Memory B cell (primary cell): ENCODE measurements at regions not wholly inside any gene's neighbourhood (a gene's known extent, or its start where the extent isn't known, plus 50 kb on each side); places are given as distances from the start of the nearest gene placed in this dataset.

Source experiments
- ATAC-seq: fragments of 150-1000 bp; cut with Tn5 transposase; 2 replicates; pipeline ENCODE4 v1.10.0; 2021; ENCODE audit warnings: low read depth, mild to moderate bottlenecking, moderate library complexity
- DNase-seq, 2 donors: peaks; one replicate each; pipeline ENCODE4 v3.0.0; 2022; ENCODE audit warnings: low spot score in 2 of 2
- H3K27ac Mint-ChIP-seq: one replicate; pipeline ENCODE4 v1.8.0; 2022; ENCODE audit warnings: mild to moderate bottlenecking, moderate library complexity, mixed read lengths
- H3K27me3 Mint-ChIP-seq: one replicate; pipeline ENCODE4 v1.8.0; 2022; ENCODE audit warnings: mixed read lengths
- H3K36me3 Mint-ChIP-seq: one replicate; pipeline ENCODE4 v1.8.0; 2022; ENCODE audit warnings: mild to moderate bottlenecking, mixed read lengths
- H3K4me1 Mint-ChIP-seq: one replicate; pipeline ENCODE4 v1.8.0; 2022; ENCODE audit warnings: mixed read lengths
- H3K4me3 Mint-ChIP-seq: one replicate; pipeline ENCODE4 v1.8.0; 2022; ENCODE audit warnings: mild to moderate bottlenecking, moderate library complexity, mixed read lengths
- H3K9me3 Mint-ChIP-seq: one replicate; pipeline ENCODE4 v1.8.0; 2022; ENCODE audit warnings: mixed read lengths

DNA sequence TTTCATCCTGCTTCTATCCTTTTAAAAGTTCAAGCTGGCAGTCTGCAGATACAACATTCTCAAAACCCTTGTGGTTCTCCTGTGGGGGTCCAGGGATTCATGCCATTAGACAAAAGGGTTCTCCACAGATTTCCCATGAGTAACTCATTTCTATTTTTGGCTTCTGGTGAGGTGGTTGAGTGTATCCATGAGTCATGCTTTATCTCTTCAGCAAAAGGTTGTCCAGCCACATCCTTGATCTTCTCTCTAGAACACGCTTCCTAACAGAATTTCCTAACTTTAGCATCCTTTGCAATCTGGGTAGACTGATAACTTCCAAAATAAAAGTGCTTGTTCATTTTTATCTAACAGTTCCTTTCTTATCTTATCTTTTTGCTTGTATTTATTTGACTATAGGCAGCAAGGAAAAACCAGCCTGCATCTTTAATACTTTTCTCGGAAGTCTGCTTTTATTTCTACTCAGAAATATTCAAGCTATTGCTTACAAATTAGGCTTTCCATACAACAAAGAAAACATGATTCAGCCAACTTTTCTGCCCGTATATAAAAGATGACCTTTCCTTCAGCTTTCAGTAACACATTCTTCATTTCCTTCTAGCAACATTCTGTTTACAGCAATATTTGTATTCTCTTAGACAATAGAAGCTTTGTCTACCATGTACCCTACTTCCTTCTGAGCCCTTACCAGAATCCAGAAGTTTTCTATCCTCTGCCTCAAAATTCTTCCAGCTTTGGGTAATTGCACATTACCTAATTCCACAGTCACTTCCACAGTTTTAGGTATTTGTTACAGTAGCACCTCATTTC, 79.3 kb upstream of the IL6 start:
- peaks cover 19% of the 10 kb centered on the region for H3K9me3 Mint-ChIP-seq
- H3K4me3 Mint-ChIP-seq = no peak overlapping the region
- no peak overlapping the region for H3K27ac Mint-ChIP-seq
- no peak for DNase-seq
- H3K4me1 Mint-ChIP-seq = no peaks in the 10 kb centered on the region
- H3K27me3 Mint-ChIP-seq = no peaks in the 10 kb centered on the region
- peaks cover 27% of the 10 kb centered on the region for H3K36me3 Mint-ChIP-seq
- ATAC-seq = no peak

GRCh38 chr7:22645418-22646181, 81.4 kb upstream of the IL6 start:
- Mint-ChIP-seq H3K36me3 (peaks cover 27% of the 10 kb centered on the region), H3K27me3 (no peaks in the 10 kb centered on the region), H3K4me1 (no peaks in the 10 kb centered on the region), H3K27ac (no peak overlapping the region), H3K9me3 (peaks cover 25% of the 10 kb centered on the region), H3K4me3 (no peak overlapping the region)
- no peak for ATAC-seq
- DNase-seq = no peak

DNA sequence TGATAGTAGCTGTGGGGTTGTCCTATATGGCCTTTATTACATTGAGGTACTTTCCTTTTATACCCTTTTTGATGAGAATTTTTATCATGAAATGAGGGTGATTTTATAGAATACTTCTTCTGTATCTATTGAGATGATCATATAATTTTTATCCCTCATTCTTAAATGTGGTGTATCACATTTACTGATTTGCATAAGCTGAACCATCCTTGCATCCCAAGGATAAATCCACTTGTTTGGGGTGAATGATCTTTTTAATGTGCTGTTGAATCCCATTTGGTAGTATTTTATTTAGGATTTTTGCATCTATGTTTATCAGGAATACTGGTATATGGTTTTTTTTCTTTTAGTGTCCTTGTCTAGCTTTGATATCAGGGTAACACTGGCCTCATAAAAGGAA, 84.5 kb upstream of the IL6 start:
- ATAC-seq (no peak), DNase-seq (no peak)
- Mint-ChIP-seq H3K27me3 (no peaks in the 10 kb centered on the region), H3K27ac (no peak overlapping the region), H3K4me1 (no peaks in the 10 kb centered on the region), H3K4me3 (no peak overlapping the region), H3K36me3 (peaks cover 17% of the 10 kb centered on the region), H3K9me3 (peaks cover 22% of the 10 kb centered on the region)

- Mint-ChIP-seq H3K4me1 (no peaks in the 10 kb centered on the region), H3K4me3 (peak overlapping the region; percentile 64), H3K9me3 (peaks cover 18% of the 10 kb centered on the region), H3K36me3 (peaks cover 14% of the 10 kb centered on the region), H3K27me3 (no peaks in the 10 kb centered on the region), H3K27ac (no peak overlapping the region)
- peak; percentile 90 for ATAC-seq
- no peak for DNase-seq
Observed at GRCh38 chr7:22640269-22640668, 86.7 kb upstream of the IL6 start.

DNA sequence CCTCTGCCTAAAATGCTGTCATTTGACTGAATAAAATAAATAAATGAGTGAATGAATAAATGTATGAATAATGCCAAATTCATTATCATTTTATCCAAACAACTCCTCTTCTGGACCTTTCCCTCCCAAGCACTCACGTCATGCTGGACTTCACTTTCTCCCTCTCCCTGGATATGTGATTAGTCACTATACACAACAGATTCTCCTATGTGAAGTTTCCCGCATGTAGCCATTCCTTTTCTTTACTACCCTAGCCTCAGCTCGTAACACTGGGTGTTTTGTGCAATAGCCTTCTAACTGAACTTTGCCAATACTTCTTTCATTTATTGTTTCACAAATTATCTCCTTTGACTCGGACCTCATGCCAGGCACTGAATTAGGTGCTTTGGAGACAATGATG, 87.6 kb upstream of the IL6 start:
- no peak overlapping the region for H3K27ac Mint-ChIP-seq
- ATAC-seq = no peak

GRCh38 chr7:22635349-22635748, 91.7 kb upstream of the IL6 start:
- Mint-ChIP-seq H3K9me3 (peaks cover 2% of the 10 kb centered on the region), H3K36me3 (peaks cover 2% of the 10 kb centered on the region), H3K4me1 (no peaks in the 10 kb centered on the region), H3K27me3 (no peaks in the 10 kb centered on the region), H3K27ac (no peak overlapping the region), H3K4me3 (no peak overlapping the region)
- DNase-seq = no peak
- ATAC-seq = no peak

More for the DNA sequence above, 87.6 kb upstream of the IL6 start:
- DNase-seq = no peak
- no peak overlapping the region for H3K4me3 Mint-ChIP-seq
- no peaks in the 10 kb centered on the region for H3K27me3 Mint-ChIP-seq
- H3K4me1 Mint-ChIP-seq = no peaks in the 10 kb centered on the region
- peaks cover 12% of the 10 kb centered on the region for H3K36me3 Mint-ChIP-seq
- peaks cover 15% of the 10 kb centered on the region for H3K9me3 Mint-ChIP-seq

GRCh38 chr7:22633954-22634474, 93.0 kb upstream of the IL6 start:
- H3K4me3 Mint-ChIP-seq = no peak overlapping the region
- DNase-seq (no peak), ATAC-seq (no peak)
- H3K36me3 Mint-ChIP-seq = peaks cover under 1% of the 10 kb centered on the region
- H3K27me3 Mint-ChIP-seq = no peaks in the 10 kb centered on the region
- H3K9me3 Mint-ChIP-seq = no peaks in the 10 kb centered on the region
- no peaks in the 10 kb centered on the region for H3K4me1 Mint-ChIP-seq
- no peak overlapping the region for H3K27ac Mint-ChIP-seq

GRCh38 chr7:22633286-22633953, 93.6 kb upstream of the IL6 start:
- Mint-ChIP-seq H3K27me3 (no peaks in the 10 kb centered on the region), H3K4me1 (no peaks in the 10 kb centered on the region), H3K27ac (no peak overlapping the region), H3K4me3 (no peak overlapping the region), H3K9me3 (no peaks in the 10 kb centered on the region), H3K36me3 (peaks cover 1% of the 10 kb centered on the region)
- ATAC-seq = no peak
- DNase-seq = no peak

DNA sequence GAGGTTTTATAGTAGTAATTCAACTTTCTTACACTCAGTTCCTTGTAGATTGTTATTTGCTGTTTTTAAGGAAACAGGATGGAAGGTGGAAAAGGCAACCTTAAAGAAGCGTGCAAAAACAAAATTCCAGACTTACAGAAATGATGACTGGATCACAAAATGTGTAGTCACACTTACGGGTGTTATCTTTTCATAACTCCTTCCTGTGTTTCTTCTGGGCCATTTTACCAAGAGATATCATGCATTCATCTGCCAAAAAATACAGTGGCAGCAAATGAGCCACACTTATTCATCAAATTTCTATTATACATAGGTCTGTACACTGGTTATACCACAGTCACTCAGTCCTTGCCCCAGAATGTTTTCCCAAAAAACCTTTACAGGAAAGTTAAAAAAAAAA, 94.3 kb upstream of the IL6 start:
- ATAC-seq (no peak), DNase-seq (no peak)
- H3K36me3 Mint-ChIP-seq = peaks cover 1% of the 10 kb centered on the region
- no peak overlapping the region for H3K27ac Mint-ChIP-seq
- no peaks in the 10 kb centered on the region for H3K27me3 Mint-ChIP-seq
- H3K4me1 Mint-ChIP-seq = no peaks in the 10 kb centered on the region
- no peaks in the 10 kb centered on the region for H3K9me3 Mint-ChIP-seq
- no peak overlapping the region for H3K4me3 Mint-ChIP-seq

DNA sequence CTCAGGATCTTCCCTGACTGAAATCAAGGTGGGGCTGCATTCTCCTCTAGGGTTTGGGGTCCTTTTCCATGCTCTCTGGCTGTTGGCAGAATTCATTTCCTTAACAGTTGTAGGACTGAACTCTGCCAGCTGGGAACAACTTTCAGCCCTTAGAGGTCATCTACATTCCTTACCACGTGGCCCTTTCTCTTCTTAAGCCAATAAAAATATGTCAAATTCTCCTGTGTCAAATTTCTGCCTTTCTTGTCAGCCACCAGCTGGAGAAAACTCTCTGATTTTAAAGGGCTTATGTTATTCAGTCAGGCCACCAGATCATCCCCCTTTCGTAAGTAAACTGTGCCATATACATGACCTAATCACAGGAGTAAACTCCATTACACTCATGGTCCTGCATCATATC, 95.3 kb upstream of the IL6 start:
- no peak for DNase-seq
- H3K27ac Mint-ChIP-seq = no peak overlapping the region
- H3K4me1 Mint-ChIP-seq = no peaks in the 10 kb centered on the region
- no peaks in the 10 kb centered on the region for H3K27me3 Mint-ChIP-seq
- no peaks in the 10 kb centered on the region for H3K9me3 Mint-ChIP-seq
- H3K4me3 Mint-ChIP-seq = no peak overlapping the region
- ATAC-seq = no peak
- H3K36me3 Mint-ChIP-seq = peaks cover 1% of the 10 kb centered on the region

DNA sequence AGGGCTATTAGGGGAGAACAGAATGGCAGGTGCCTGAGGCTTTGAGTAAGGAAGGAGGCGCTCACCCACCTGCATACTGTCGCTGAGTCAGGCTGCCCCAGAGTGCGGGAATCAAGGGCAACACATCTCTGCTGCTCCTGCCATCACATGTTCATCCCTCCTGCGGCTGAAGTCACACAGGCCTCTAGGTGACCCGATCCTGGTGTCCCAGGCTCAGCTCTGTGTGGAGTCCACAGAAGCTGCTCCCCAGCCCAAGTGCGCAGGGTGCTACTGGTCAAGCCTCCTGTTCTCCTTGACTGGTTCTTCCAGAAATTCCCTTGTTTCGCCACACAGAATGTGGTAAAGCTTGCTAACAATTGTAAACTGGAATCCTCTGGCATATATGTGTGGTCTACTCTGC, 96.9 kb upstream of the IL6 start:
- Mint-ChIP-seq H3K27me3 (no peaks in the 10 kb centered on the region), H3K27ac (no peak overlapping the region), H3K9me3 (no peaks in the 10 kb centered on the region), H3K4me3 (no peak overlapping the region), H3K36me3 (peaks cover 1% of the 10 kb centered on the region), H3K4me1 (no peaks in the 10 kb centered on the region)
- no peak for ATAC-seq
- DNase-seq = no peak

DNA sequence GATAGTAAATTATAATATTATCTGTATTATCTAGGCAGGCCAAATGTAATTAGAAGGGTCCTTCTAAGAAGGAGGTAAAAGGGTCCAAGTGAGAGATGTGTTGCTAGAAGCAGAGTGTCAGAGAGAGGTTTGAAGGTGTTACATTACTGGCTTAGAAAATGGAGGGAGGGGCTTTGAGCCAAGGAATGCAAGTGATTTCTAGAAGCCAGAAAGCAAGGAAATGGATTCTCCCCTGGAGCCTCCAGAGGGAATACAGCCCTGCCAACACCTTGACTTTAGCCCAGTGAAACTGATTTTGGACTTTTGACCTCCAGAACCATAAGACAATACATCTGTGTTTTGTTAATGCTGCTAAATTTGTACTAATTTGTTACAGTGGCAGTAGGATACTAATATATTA, 97.9 kb upstream of the IL6 start:
- no peak for DNase-seq
- H3K27ac Mint-ChIP-seq = no peak overlapping the region
- H3K36me3 Mint-ChIP-seq = peaks cover 1% of the 10 kb centered on the region
- no peaks in the 10 kb centered on the region for H3K4me1 Mint-ChIP-seq
- H3K9me3 Mint-ChIP-seq = no peaks in the 10 kb centered on the region
- no peak for ATAC-seq
- H3K4me3 Mint-ChIP-seq = no peak overlapping the region
- H3K27me3 Mint-ChIP-seq = no peaks in the 10 kb centered on the region

DNA sequence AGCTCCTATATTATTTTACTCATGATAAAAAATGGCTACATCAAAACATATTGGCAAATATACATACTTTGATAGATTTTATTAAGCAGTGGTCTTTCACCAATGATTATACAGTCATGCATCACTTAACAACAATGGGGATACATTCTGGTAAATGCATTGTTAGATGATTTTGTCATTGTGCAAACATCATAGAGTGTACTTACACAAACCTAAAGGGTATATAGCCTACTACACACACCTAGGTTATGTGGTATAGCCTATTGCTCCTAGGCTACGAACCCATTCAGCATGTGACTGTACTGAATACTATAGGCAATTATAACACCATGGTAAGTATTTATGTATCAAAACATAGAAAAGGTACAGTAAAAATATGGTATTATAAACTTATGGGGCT, 98.9 kb upstream of the IL6 start:
- no peak overlapping the region for H3K4me3 Mint-ChIP-seq
- no peaks in the 10 kb centered on the region for H3K4me1 Mint-ChIP-seq
- no peak overlapping the region for H3K27ac Mint-ChIP-seq
- ATAC-seq = no peak
- no peaks in the 10 kb centered on the region for H3K9me3 Mint-ChIP-seq
- H3K36me3 Mint-ChIP-seq = peaks cover 1% of the 10 kb centered on the region
- no peaks in the 10 kb centered on the region for H3K27me3 Mint-ChIP-seq
- DNase-seq = no peak

GRCh38 chr7:22627136-22627535, 99.9 kb upstream of the IL6 start:
- Mint-ChIP-seq H3K4me1 (no peaks in the 10 kb centered on the region), H3K9me3 (no peaks in the 10 kb centered on the region), H3K4me3 (no peak overlapping the region), H3K27me3 (no peaks in the 10 kb centered on the region), H3K27ac (no peak overlapping the region), H3K36me3 (peaks cover 1% of the 10 kb centered on the region)
- ATAC-seq (no peak), DNase-seq (no peak)
